ENCODE measurements at regions not wholly inside any gene's neighbourhood (a gene's known extent, or its start where the extent isn't known, plus 50 kb on each side); places are given as distances from the start of the nearest gene placed in this dataset.

DNA sequence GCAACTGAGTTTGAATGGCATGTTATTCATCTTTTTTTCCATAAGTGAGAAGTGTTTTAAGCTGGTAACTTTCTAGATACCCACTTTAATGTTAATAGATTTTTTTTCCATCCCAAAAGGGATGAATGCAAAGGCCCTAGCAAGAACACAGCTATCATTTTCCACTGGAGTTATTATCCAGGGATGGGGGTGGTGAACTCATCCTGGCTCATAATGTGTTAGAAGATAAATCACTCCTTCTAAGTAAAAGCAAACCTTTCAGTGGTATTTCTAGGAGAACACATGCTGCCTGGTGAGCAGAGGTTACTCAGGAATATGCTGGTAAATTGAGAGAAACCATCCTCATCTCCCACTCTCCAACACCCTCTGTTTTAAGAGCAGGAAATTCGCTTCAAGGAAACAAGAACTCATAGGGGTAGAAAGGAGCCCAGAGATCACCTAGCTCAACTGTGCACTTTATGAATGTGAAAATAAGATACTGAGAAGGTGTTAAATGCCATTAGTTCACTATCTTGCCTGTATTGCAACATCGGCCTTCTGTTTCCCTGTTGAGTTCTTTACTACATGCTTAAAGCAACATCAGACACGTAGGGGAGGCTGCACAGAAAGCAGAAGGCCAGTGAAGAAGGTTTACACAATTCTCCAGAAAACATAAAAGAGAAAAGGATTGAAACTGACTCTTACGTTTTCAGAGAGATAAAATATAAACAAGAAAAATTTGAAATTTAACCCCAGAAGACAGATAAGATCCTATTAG, 264.0 kb upstream of the PRKCQ start:
- Histone ChIP-seq H3K27me3 (no peaks in the 10 kb centered on the region), H3K4me3 (no peak overlapping the region), H3K36me3 (no peaks in the 10 kb centered on the region), H3K9me3 (no peaks in the 10 kb centered on the region), H3K4me1 (no peaks in the 10 kb centered on the region), H3K27ac (no peak overlapping the region)
- TF ChIP-seq POLR2A (IDR thresholded peaks at IDR 0.05) (no peak), POLR2AphosphoS5 (IDR thresholded peaks at IDR 0.05; ENCODE audit: insufficient read depth in 1 of 2, low read depth in 1 of 2) (no peak)
- TF ChIP-seq, protein P1, sequence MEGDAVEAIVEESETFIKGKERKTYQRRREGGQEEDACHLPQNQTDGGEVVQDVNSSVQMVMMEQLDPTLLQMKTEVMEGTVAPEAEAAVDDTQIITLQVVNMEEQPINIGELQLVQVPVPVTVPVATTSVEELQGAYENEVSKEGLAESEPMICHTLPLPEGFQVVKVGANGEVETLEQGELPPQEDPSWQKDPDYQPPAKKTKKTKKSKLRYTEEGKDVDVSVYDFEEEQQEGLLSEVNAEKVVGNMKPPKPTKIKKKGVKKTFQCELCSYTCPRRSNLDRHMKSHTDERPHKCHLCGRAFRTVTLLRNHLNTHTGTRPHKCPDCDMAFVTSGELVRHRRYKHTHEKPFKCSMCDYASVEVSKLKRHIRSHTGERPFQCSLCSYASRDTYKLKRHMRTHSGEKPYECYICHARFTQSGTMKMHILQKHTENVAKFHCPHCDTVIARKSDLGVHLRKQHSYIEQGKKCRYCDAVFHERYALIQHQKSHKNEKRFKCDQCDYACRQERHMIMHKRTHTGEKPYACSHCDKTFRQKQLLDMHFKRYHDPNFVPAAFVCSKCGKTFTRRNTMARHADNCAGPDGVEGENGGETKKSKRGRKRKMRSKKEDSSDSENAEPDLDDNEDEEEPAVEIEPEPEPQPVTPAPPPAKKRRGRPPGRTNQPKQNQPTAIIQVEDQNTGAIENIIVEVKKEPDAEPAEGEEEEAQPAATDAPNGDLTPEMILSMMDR (IDR thresholded peaks at IDR 0.05) = no peak
- no peak for DNase-seq (ENCODE audit: extremely low spot score in 2 of 2)
- intact Hi-C loops (cut with DNase I) = no loop called here

DNA sequence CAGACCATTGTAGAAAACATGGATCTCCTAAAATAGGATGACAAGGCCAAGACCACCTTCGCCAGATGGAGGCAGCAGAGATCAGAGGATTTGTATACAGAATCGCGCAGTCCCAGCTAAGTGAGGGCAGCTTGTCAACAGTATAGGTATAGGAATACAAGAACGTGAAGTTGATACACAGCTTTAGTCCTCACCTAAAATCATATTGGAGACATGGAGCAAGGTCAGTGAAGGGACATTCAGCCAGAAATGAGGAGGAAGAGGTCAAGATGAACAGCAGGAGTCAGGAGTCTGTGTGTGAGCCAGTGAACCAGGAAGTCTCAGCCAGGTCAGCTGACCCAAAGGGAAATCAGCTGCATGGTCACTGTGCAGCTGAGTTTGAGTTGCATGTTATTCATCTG, 263.4 kb upstream of the PRKCQ start:
- intact Hi-C loops (cut with DNase I) = no loop called here
- Histone ChIP-seq H3K9me3 (no peaks in the 10 kb centered on the region), H3K36me3 (no peaks in the 10 kb centered on the region), H3K27ac (no peak overlapping the region), H3K4me1 (no peaks in the 10 kb centered on the region), H3K27me3 (no peaks in the 10 kb centered on the region), H3K4me3 (no peak overlapping the region)
- DNase-seq (ENCODE audit: extremely low spot score in 2 of 2) = no peak
- no peak for TF ChIP-seq POLR2AphosphoS5 (IDR thresholded peaks at IDR 0.05; ENCODE audit: insufficient read depth in 1 of 2, low read depth in 1 of 2)
- TF ChIP-seq, protein P1 (IDR thresholded peaks at IDR 0.05) = no peak
- no peak for TF ChIP-seq POLR2A (IDR thresholded peaks at IDR 0.05)

DNA sequence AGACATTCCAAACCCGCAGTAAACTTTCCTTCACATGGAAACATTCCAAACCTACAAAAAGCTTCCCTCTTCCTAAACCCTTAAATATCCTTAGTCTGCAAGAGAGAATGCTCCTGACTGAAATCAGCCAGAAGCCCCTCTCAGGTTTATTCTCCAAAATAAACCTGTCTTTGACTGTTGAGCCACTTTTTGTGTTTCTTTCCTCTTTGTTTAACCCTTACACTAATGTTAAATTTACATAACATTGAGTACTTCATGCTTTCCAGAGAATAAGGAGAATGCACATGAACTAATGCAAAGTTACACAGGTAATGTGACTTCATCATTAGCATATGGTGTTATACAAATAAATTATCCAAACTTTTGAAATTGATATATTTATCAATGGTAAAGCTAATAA, 262.6 kb upstream of the PRKCQ start:
- no peak overlapping the region for H3K4me3 ChIP-seq
- intact Hi-C loops (cut with DNase I) = no loop called here

DNA sequence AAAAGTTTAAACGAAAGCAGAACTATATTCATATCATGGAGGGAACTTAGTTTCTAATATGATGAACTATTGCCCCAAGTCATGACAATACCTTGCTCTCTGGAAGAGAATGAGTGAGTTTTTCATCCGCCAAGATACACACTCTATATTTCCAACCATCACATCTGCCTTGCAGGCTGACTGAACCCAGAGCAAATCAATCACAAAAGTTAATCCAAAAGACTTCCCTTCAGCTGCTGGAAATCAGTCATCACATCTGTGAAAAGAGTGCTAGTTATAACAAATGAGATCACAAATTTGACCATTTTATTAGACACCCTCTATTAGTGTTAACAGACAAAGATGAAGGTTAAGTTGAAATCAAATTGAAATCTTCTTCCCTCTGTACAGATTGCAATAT, 261.7 kb upstream of the PRKCQ start:
- H3K36me3 ChIP-seq = no peaks in the 10 kb centered on the region
- H3K9me3 ChIP-seq = no peaks in the 10 kb centered on the region
- no peaks in the 10 kb centered on the region for H3K4me1 ChIP-seq
- no peaks in the 10 kb centered on the region for H3K27me3 ChIP-seq
- intact Hi-C loops (cut with DNase I) = no loop called here
- TF ChIP-seq POLR2A (IDR thresholded peaks at IDR 0.05) = no peak
- no peak for TF ChIP-seq POLR2AphosphoS5 (IDR thresholded peaks at IDR 0.05; ENCODE audit: insufficient read depth in 1 of 2, low read depth in 1 of 2)
- TF ChIP-seq, protein P1 (IDR thresholded peaks at IDR 0.05) = no peak
- no peak overlapping the region for H3K27ac ChIP-seq
- no peak overlapping the region for H3K4me3 ChIP-seq
- DNase-seq (ENCODE audit: extremely low spot score in 2 of 2) = no peak

More for the DNA sequence above, 262.6 kb upstream of the PRKCQ start:
- DNase-seq (ENCODE audit: extremely low spot score in 2 of 2) = no peak
- no peaks in the 10 kb centered on the region for H3K36me3 ChIP-seq
- no peaks in the 10 kb centered on the region for H3K9me3 ChIP-seq
- TF ChIP-seq POLR2AphosphoS5 (IDR thresholded peaks at IDR 0.05; ENCODE audit: insufficient read depth in 1 of 2, low read depth in 1 of 2) (no peak), POLR2A (IDR thresholded peaks at IDR 0.05) (no peak)
- TF ChIP-seq, protein P1 (IDR thresholded peaks at IDR 0.05) = no peak
- no peak overlapping the region for H3K27ac ChIP-seq
- no peaks in the 10 kb centered on the region for H3K27me3 ChIP-seq
- no peaks in the 10 kb centered on the region for H3K4me1 ChIP-seq

DNA sequence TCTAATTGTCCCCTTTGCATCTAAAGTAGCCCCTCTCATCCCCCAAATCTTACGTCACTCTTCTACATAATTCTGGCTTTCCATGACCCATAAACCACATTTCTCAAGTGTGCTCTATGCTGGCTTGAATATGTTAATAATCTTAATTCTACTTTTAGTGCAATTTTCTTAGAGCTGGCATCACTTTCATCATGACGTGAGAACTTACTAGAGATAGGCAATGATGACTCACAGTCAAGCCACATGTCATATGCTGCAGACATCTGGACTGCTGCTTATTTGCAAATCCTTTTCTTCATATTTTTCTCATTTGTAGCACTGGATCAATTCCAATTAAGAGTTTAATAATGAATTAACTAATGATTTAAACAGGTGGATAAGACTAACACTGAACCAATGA, 260.7 kb upstream of the PRKCQ start:
- TF ChIP-seq POLR2AphosphoS5 (IDR thresholded peaks at IDR 0.05; ENCODE audit: insufficient read depth in 1 of 2, low read depth in 1 of 2) (no peak), POLR2A (IDR thresholded peaks at IDR 0.05) (no peak)
- DNase-seq (ENCODE audit: extremely low spot score in 2 of 2) = no peak
- Histone ChIP-seq H3K36me3 (no peaks in the 10 kb centered on the region), H3K4me3 (no peak overlapping the region), H3K4me1 (no peaks in the 10 kb centered on the region), H3K9me3 (no peaks in the 10 kb centered on the region), H3K27ac (no peak overlapping the region), H3K27me3 (no peaks in the 10 kb centered on the region)
- intact Hi-C loops (cut with DNase I) = no loop called here

Data from vagina (tissue), 2 donors.